ENCODE measurements at regions not wholly inside any gene's neighbourhood (a gene's known extent, or its start where the extent isn't known, plus 50 kb on each side); places are given as distances from the start of the nearest gene placed in this dataset.
A peak's percentile ranks its signal among the peaks of the same experiment; 100 is the strongest.
"Not testable (repeated sequence)": the region's sequence is repeated elsewhere in the genome, so short reads cannot be mapped to it uniquely, and the experiment has no call there.

- DNase-seq (ENCODE audit: low read depth): no peak
Measured at GRCh38 chr16:47854737-47855136, 301.1 kb downstream of the ABCC12 start.

- DNase-seq (ENCODE audit: low read depth): no peak
Measured at GRCh38 chr16:47852991-47853390, 302.8 kb downstream of the ABCC12 start.

- DNase-seq (ENCODE audit: low read depth): no peak
Measured at GRCh38 chr16:47851146-47851545, 304.6 kb downstream of the ABCC12 start.

- no peak for DNase-seq (ENCODE audit: low read depth)
Measured at GRCh38 chr16:47849736-47850135, 306.1 kb downstream of the ABCC12 start.

- DNase-seq (ENCODE audit: low read depth): no peak
Measured at GRCh38 chr16:47848421-47849109, 307.2 kb downstream of the ABCC12 start.

GRCh38 chr16:47847220-47847970, 308.4 kb downstream of the ABCC12 start:
- DNase-seq (ENCODE audit: low read depth): no peak

- no peak for DNase-seq (ENCODE audit: low read depth)
Measured at GRCh38 chr16:47834485-47835024, 321.2 kb downstream of the ABCC12 start.

GRCh38 chr16:47833771-47834170, 322.0 kb downstream of the ABCC12 start:
- no peak for DNase-seq (ENCODE audit: low read depth)

GRCh38 chr16:47829850-47830600, 325.8 kb downstream of the ABCC12 start:
- DNase-seq (ENCODE audit: low read depth): no peak

GRCh38 chr16:47826070-47826469, 329.7 kb downstream of the ABCC12 start:
- DNase-seq (ENCODE audit: low read depth): no peak

GRCh38 chr16:47817048-47817447, 338.7 kb downstream of the ABCC12 start:
- DNase-seq (ENCODE audit: low read depth): no peak

GRCh38 chr16:47816511-47816910, 339.3 kb downstream of the ABCC12 start:
- DNase-seq (ENCODE audit: low read depth): no peak

GRCh38 chr16:47815655-47816054, 340.1 kb downstream of the ABCC12 start:
- no peak for DNase-seq (ENCODE audit: low read depth)

GRCh38 chr16:47811758-47812157, 344.0 kb downstream of the ABCC12 start:
- DNase-seq (ENCODE audit: low read depth): not testable (repeated sequence)

- no peak for DNase-seq (ENCODE audit: low read depth)
Measured at GRCh38 chr16:47806309-47806847, 345.2 kb downstream of the PHKB start.

- no peak for DNase-seq (ENCODE audit: low read depth)
Measured at GRCh38 chr16:47787696-47788095, 326.6 kb downstream of the PHKB start.

GRCh38 chr16:47781673-47782072, 320.5 kb downstream of the PHKB start:
- DNase-seq (ENCODE audit: low read depth): no peak

- no peak for DNase-seq (ENCODE audit: low read depth)
Measured at GRCh38 chr16:47780213-47780875, 319.2 kb downstream of the PHKB start.

- peak; percentile 7 for DNase-seq (ENCODE audit: low read depth)
Measured at GRCh38 chr16:47779201-47780016, 318.3 kb downstream of the PHKB start.

GRCh38 chr16:47778106-47778801, 317.1 kb downstream of the PHKB start:
- no peak for DNase-seq (ENCODE audit: low read depth)

All from CMK (cell line).